OCI-LY7 (cell line): ENCODE measurements at regions not wholly inside any gene's neighbourhood (a gene's known extent, or its start where the extent isn't known, plus 50 kb on each side); places are given as distances from the start of the nearest gene placed in this dataset.

ENCODE experiments used
- EZH2phosphoT487 ChIP-seq: fragments of 200-600 bp; sonication (generic); IDR thresholded peaks from 2 replicates; pipeline ENCODE4 v1.6.1; 2018; ENCODE audit warnings: low read depth, borderline replicate concordance, mild to moderate bottlenecking, mixed run types, antibody characterized with exemption, low read length, moderate library complexity, mixed read lengths
- TF ChIP-seq, protein P1 (sequence below): fragments of 200-600 bp; sonication (generic); conservative IDR thresholded peaks from 2 replicates; pipeline ENCODE4 v1.5.1; 2014; ENCODE audit warnings: mild to moderate bottlenecking, antibody characterized with exemption, low read length, moderate library complexity, mixed read lengths

DNA sequence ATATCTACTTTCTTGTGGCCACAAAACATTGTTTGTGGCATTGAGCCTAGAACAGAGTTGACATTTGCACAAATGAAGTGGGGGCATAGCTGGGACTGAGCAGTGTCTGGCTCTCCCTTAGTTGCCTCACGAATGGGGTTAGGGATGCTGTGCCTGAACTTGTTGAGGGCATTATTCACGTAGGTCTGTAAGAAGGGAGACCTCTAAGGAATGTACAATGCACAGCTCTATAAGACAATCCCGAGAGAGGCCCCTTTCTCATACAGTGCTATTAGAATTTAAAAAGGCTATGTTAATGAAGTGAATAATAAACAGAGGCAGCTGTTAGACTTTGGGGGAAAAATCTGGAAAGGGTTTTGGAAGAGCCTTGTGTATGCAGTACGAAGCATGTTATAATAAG, 118.4 kb upstream of the DEPDC1 start:
- TF ChIP-seq, protein P1, sequence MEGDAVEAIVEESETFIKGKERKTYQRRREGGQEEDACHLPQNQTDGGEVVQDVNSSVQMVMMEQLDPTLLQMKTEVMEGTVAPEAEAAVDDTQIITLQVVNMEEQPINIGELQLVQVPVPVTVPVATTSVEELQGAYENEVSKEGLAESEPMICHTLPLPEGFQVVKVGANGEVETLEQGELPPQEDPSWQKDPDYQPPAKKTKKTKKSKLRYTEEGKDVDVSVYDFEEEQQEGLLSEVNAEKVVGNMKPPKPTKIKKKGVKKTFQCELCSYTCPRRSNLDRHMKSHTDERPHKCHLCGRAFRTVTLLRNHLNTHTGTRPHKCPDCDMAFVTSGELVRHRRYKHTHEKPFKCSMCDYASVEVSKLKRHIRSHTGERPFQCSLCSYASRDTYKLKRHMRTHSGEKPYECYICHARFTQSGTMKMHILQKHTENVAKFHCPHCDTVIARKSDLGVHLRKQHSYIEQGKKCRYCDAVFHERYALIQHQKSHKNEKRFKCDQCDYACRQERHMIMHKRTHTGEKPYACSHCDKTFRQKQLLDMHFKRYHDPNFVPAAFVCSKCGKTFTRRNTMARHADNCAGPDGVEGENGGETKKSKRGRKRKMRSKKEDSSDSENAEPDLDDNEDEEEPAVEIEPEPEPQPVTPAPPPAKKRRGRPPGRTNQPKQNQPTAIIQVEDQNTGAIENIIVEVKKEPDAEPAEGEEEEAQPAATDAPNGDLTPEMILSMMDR: no peak
- no peak for TF ChIP-seq EZH2phosphoT487
